Stimulated activated CD4-positive, alpha-beta T cell treated with anti-CD3 and anti-CD28 coated beads, TNF-alpha, amount 100 ng/mL, for 1 hour (primary cell): ENCODE measurements at regions not wholly inside any gene's neighbourhood (a gene's known extent, or its start where the extent isn't known, plus 50 kb on each side); places are given as distances from the start of the nearest gene placed in this dataset.
"Not testable (repeated sequence)": the region's sequence is repeated elsewhere in the genome, so short reads cannot be mapped to it uniquely, and the experiment has no call there.

Experiments used
- DNase-seq, 3 donors: peaks; one replicate each; pipeline ENCODE4 v3.0.0-alpha.2; 2020; ENCODE audit warnings: low read depth in 3 of 3, low spot score in 1 of 3

- DNase-seq, result no peak
Observed at GRCh38 chr2:195470622-195471021, 186.4 kb upstream of the SLC39A10 start.

- no peak for DNase-seq
Observed at GRCh38 chr2:195468771-195469170, 188.3 kb upstream of the SLC39A10 start.

- no peak for DNase-seq
Observed at GRCh38 chr2:195466427-195466826, 190.6 kb upstream of the SLC39A10 start.

- no peak for DNase-seq
Observed at GRCh38 chr2:195461010-195461409, 196.0 kb upstream of the SLC39A10 start.

GRCh38 chr2:195458936-195459335 is 198.1 kb upstream of the SLC39A10 start:
- no peak for DNase-seq

GRCh38 chr2:195457873-195458272 is 199.2 kb upstream of the SLC39A10 start:
- no peak for DNase-seq

- no peak for DNase-seq
Observed at GRCh38 chr2:195456771-195457170, 200.3 kb upstream of the SLC39A10 start.

- no peak for DNase-seq
Observed at GRCh38 chr2:195451160-195451559, 205.9 kb upstream of the SLC39A10 start.

GRCh38 chr2:195450552-195451113 is 206.4 kb upstream of the SLC39A10 start:
- DNase-seq, result no peak

- no peak for DNase-seq
Observed at GRCh38 chr2:195447323-195447975, 209.6 kb upstream of the SLC39A10 start.

GRCh38 chr2:195445639-195446038 is 211.4 kb upstream of the SLC39A10 start:
- DNase-seq, result no peak

- no peak for DNase-seq
Observed at GRCh38 chr2:195443926-195444325, 213.1 kb upstream of the SLC39A10 start.

- DNase-seq, result no peak
Observed at GRCh38 chr2:195442458-195443175, 214.4 kb upstream of the SLC39A10 start.

GRCh38 chr2:195438692-195439091 is 218.3 kb upstream of the SLC39A10 start:
- no peak for DNase-seq

- no peak for DNase-seq
Observed at GRCh38 chr2:195437521-195437920, 219.5 kb upstream of the SLC39A10 start.

GRCh38 chr2:195434346-195434745 is 222.7 kb upstream of the SLC39A10 start:
- no peak for DNase-seq

GRCh38 chr2:195433729-195434128 is 223.3 kb upstream of the SLC39A10 start:
- DNase-seq, result not testable (repeated sequence)

GRCh38 chr2:195428673-195429072 is 228.4 kb upstream of the SLC39A10 start:
- DNase-seq, result no peak

GRCh38 chr2:195425328-195425727 is 231.7 kb upstream of the SLC39A10 start:
- DNase-seq, result no peak

GRCh38 chr2:195419033-195419432 is 238.0 kb upstream of the SLC39A10 start:
- DNase-seq, result no peak

- no peak for DNase-seq
Observed at GRCh38 chr2:195414537-195415100, 242.4 kb upstream of the SLC39A10 start.

- DNase-seq, result no peak
Observed at GRCh38 chr2:195413944-195414343, 243.1 kb upstream of the SLC39A10 start.
